ENCODE measurements at regions not wholly inside any gene's neighbourhood (a gene's known extent, or its start where the extent isn't known, plus 50 kb on each side); places are given as distances from the start of the nearest gene placed in this dataset.

DNA sequence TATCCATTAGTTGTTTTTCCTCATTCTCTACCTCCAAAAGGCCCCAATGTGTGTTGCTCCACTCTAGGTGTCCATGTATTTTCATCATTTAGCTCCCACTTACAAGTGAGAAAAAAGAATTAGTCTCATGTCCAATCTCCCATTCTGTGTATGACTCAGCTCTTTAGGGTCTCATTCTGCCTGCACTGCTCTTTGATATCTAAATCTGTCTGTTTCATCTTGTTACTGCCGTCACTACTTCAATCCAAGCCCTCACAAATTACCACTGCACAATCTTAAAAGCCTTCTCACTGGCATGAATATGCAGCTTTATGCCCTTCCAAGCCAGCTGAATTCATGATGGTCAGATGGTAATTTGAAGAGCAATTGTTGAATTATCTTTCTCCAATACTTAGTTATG, 480.5 kb downstream of the TRIB2 start:
- H3K9me3 Mint-ChIP-seq: peaks cover 0 to 2% of the 10 kb centered on the region in 2 donors
- H3K36me3 Mint-ChIP-seq: no peaks in the 10 kb centered on the region
- intact Hi-C loops (cut with micrococcal nuclease): no loop called here
- ATAC-seq (no peak), DNase-seq (no peak)
- H3K27me3 Mint-ChIP-seq (ENCODE audit: low read depth in 2 of 2): peaks cover 0 to 4% of the 10 kb centered on the region in 2 donors
- H3K4me3 ChIP-seq (ENCODE audit: low read length): no peak overlapping the region
- H3K4me3 Mint-ChIP-seq: no peak overlapping the region
- H3K9me3 ChIP-seq (ENCODE audit: control insufficient read depth, insufficient read depth, low read length): no peaks in the 10 kb centered on the region
- no peaks in the 10 kb centered on the region for H3K4me1 Mint-ChIP-seq
- no peaks in the 10 kb centered on the region for H3K27me3 ChIP-seq (ENCODE audit: control insufficient read depth, insufficient read depth, low read length)
- H3K27ac Mint-ChIP-seq: no peak overlapping the region
- TF ChIP-seq CTCF (IDR thresholded peaks at IDR 0.05): no peak
- H3K4me1 ChIP-seq (ENCODE audit: control insufficient read depth, insufficient read depth, low read length): no peaks in the 10 kb centered on the region
- no peak overlapping the region for H3K27ac ChIP-seq (ENCODE audit: low read length)
- WGBS (ENCODE audit: insufficient coverage): 64% methylated on average over 1 of the region's 1 CpG
- no peaks in the 10 kb centered on the region for H3K36me3 ChIP-seq (ENCODE audit: control insufficient read depth, insufficient read depth, low read length)

DNA sequence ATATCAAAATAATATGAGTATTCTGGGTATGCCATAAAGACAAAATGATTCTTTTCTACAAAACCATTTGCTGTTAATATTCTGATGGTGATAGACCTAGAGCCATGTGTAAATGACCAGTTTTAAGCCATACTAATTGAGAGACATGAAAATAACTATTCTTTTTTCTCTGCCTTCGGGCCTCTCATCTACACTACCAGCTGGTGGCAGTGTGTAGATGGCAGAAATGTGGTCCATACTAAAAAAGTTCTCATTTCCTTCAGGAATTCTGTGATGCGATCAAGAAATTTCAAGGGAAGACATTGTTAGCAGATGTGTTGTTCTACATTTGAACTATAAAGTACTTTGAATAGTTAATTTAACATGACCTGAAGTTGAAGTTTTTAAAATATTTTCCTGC, 485.2 kb downstream of the TRIB2 start:
- Mint-ChIP-seq H3K4me1 (no peaks in the 10 kb centered on the region), H3K27me3 (ENCODE audit: low read depth in 2 of 2) (peaks cover 0 to 7% of the 10 kb centered on the region in 2 donors), H3K36me3 (no peaks in the 10 kb centered on the region), H3K27ac (no peak overlapping the region), H3K9me3 (peaks cover 3 to 6% of the 10 kb centered on the region in 2 donors), H3K4me3 (no peak overlapping the region)
- no peak for TF ChIP-seq CTCF (IDR thresholded peaks at IDR 0.05)
- Histone ChIP-seq H3K27ac (ENCODE audit: low read length) (no peak overlapping the region), H3K27me3 (ENCODE audit: control insufficient read depth, insufficient read depth, low read length) (no peaks in the 10 kb centered on the region), H3K4me1 (ENCODE audit: control insufficient read depth, insufficient read depth, low read length) (no peaks in the 10 kb centered on the region), H3K36me3 (ENCODE audit: control insufficient read depth, insufficient read depth, low read length) (no peaks in the 10 kb centered on the region), H3K4me3 (ENCODE audit: low read length) (no peak overlapping the region), H3K9me3 (ENCODE audit: control insufficient read depth, insufficient read depth, low read length) (no peaks in the 10 kb centered on the region)
- intact Hi-C loops (cut with micrococcal nuclease): no loop called here
- ATAC-seq (no peak), DNase-seq (no peak)
- no CpG with 5 or more reads among the region's 2 CpGs for WGBS (ENCODE audit: insufficient coverage)

DNA sequence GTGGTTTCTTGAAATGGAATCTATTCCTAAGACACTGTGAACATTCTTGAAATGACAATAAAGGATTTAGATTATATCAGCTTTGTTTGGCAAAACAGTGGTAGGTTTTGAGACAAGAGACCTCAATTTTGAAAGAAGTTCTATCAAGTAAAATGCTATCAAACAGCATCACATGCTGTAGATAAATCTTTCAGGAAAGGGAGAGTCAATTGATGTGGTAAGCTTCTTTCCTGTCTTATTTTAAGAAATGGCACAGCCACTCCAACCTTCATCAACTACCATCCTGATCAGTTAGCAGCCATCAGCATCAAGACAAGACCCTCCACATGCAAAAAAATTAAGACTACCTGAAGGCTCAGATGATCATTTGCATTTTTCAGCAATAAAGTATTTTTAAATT, 495.4 kb downstream of the TRIB2 start:
- no peak for TF ChIP-seq CTCF (IDR thresholded peaks at IDR 0.05)
- Histone ChIP-seq H3K4me1 (ENCODE audit: control insufficient read depth, insufficient read depth, low read length) (no peaks in the 10 kb centered on the region), H3K36me3 (ENCODE audit: control insufficient read depth, insufficient read depth, low read length) (no peaks in the 10 kb centered on the region), H3K4me3 (ENCODE audit: low read length) (no peak overlapping the region), H3K27ac (ENCODE audit: low read length) (no peak overlapping the region), H3K9me3 (ENCODE audit: control insufficient read depth, insufficient read depth, low read length) (no peaks in the 10 kb centered on the region), H3K27me3 (ENCODE audit: control insufficient read depth, insufficient read depth, low read length) (no peaks in the 10 kb centered on the region)
- H3K4me3 Mint-ChIP-seq: no peak overlapping the region
- peaks cover 0 to 3% of the 10 kb centered on the region in 2 donors for H3K27me3 Mint-ChIP-seq (ENCODE audit: low read depth in 2 of 2)
- peaks cover 0 to 5% of the 10 kb centered on the region in 2 donors for H3K9me3 Mint-ChIP-seq
- H3K27ac Mint-ChIP-seq: no peak overlapping the region
- no peaks in the 10 kb centered on the region for H3K4me1 Mint-ChIP-seq
- DNase-seq (no peak), ATAC-seq (no peak)
- H3K36me3 Mint-ChIP-seq: no peaks in the 10 kb centered on the region
- intact Hi-C loops (cut with micrococcal nuclease): no loop called here

DNA sequence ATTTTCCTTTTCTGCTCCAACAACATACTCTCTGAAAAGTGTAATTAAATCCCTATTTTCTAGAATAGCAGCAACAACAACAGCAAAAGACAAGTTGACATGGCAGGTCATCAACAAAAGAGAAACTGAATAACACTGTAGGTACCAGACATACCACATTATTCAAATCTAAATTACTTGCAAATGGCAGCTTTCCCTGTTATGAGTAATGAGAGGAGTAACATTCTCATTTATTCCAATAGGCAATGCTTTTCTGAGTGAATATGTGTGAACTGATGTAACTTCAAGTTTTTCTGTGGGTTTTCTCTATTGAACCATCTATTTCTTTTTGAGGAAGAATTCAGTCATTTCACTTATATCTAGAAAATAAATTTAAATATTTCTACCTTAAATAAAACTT, 501.5 kb downstream of the TRIB2 start:
- H3K27me3 ChIP-seq (ENCODE audit: control insufficient read depth, insufficient read depth, low read length): no peaks in the 10 kb centered on the region
- no peaks in the 10 kb centered on the region for H3K36me3 ChIP-seq (ENCODE audit: control insufficient read depth, insufficient read depth, low read length)
- no peak overlapping the region for H3K27ac ChIP-seq (ENCODE audit: low read length)
- Mint-ChIP-seq H3K9me3 (peaks cover 0 to under 1% of the 10 kb centered on the region in 2 donors), H3K4me1 (no peaks in the 10 kb centered on the region), H3K4me3 (no peak overlapping the region), H3K27ac (no peak overlapping the region), H3K27me3 (ENCODE audit: low read depth in 2 of 2) (peaks cover 0 to under 1% of the 10 kb centered on the region in 2 donors), H3K36me3 (no peaks in the 10 kb centered on the region)
- no peak overlapping the region for H3K4me3 ChIP-seq (ENCODE audit: low read length)
- ATAC-seq: no peak
- no peak for TF ChIP-seq CTCF (IDR thresholded peaks at IDR 0.05)
- H3K4me1 ChIP-seq (ENCODE audit: control insufficient read depth, insufficient read depth, low read length): no peaks in the 10 kb centered on the region
- H3K9me3 ChIP-seq (ENCODE audit: control insufficient read depth, insufficient read depth, low read length): no peaks in the 10 kb centered on the region
- intact Hi-C loops (cut with micrococcal nuclease): no loop called here
- DNase-seq: no peak

Measured in natural killer cell (primary cell).